Trophoblast cell (in vitro differentiated cells and primary cell): ENCODE measurements at regions not wholly inside any gene's neighbourhood (a gene's known extent, or its start where the extent isn't known, plus 50 kb on each side); places are given as distances from the start of the nearest gene placed in this dataset.

Experiments
- DNase-seq, 2 donors: peaks; one replicate each; pipeline ENCODE4 v3.0.0-alpha.2; 2016
- H2AFZ ChIP-seq: 2 replicates; pipeline ENCODE4 v1.6.1; 2013; ENCODE audit warnings: low read length, moderate library complexity, mild to moderate bottlenecking; ENCODE audit not compliant: insufficient read depth, poor library complexity
- H2AK5ac ChIP-seq: 2 replicates; pipeline ENCODE4 v1.6.1; 2013; ENCODE audit warnings: mild to moderate bottlenecking, low read length
- H2BK120ac ChIP-seq: 2 replicates; pipeline ENCODE4 v1.6.1; 2013; ENCODE audit warnings: low read length, mild to moderate bottlenecking, moderate library complexity; ENCODE audit not compliant: insufficient read depth, poor library complexity
- H2BK12ac ChIP-seq: 2 replicates; pipeline ENCODE4 v1.6.1; 2013; ENCODE audit warnings: mild to moderate bottlenecking, low read length, moderate library complexity
- H2BK5ac ChIP-seq: 2 replicates; pipeline ENCODE4 v1.6.1; 2013; ENCODE audit warnings: low read length, low read depth, moderate library complexity, mild to moderate bottlenecking; ENCODE audit not compliant: poor library complexity
- H3K14ac ChIP-seq: 2 replicates; pipeline ENCODE4 v1.6.1; 2013; ENCODE audit warnings: mild to moderate bottlenecking, low read length
- H3K18ac ChIP-seq: 2 replicates; pipeline ENCODE4 v1.6.1; 2013; ENCODE audit warnings: mild to moderate bottlenecking, low read length
- H3K23ac ChIP-seq: 2 replicates; pipeline ENCODE4 v1.6.1; 2013; ENCODE audit warnings: low read length
- H3K27ac ChIP-seq: 2 replicates; pipeline ENCODE4 v1.5.1; 2013; ENCODE audit warnings: low read depth, mild to moderate bottlenecking, inconsistent platforms, low read length, moderate library complexity
- H3K27me3 ChIP-seq: 2 replicates; pipeline ENCODE4 v1.6.1; 2013; ENCODE audit warnings: inconsistent platforms, mild to moderate bottlenecking, low read length, moderate library complexity; ENCODE audit not compliant: insufficient read depth
- H3K36me3 ChIP-seq, 2 experiments: 1 replicate in 1 of 2; 2 replicates in 1 of 2; pipeline ENCODE4 v1.6.1; 2013; ENCODE audit warnings: low read length in 2 of 2, mild to moderate bottlenecking in 2 of 2, moderate library complexity in 1 of 2; ENCODE audit not compliant: insufficient read depth in 2 of 2, control insufficient read depth in 1 of 2
- H3K4ac ChIP-seq: 2 replicates; pipeline ENCODE4 v1.6.1; 2013; ENCODE audit warnings: low read depth, mild to moderate bottlenecking, low read length, moderate library complexity
- H3K4me1 ChIP-seq, 2 experiments: 1 replicate in 1 of 2; 2 replicates in 1 of 2; pipeline ENCODE4 v1.6.1; 2013; ENCODE audit warnings: low read length in 2 of 2, mild to moderate bottlenecking in 2 of 2, moderate library complexity in 1 of 2; ENCODE audit not compliant: insufficient read depth in 2 of 2, control insufficient read depth in 1 of 2
- H3K4me2 ChIP-seq: 2 replicates; pipeline ENCODE4 v1.6.1; 2013; ENCODE audit warnings: inconsistent platforms, mild to moderate bottlenecking, low read length, moderate library complexity
- H3K4me3 ChIP-seq: 2 replicates; pipeline ENCODE4 v1.5.1; 2013; ENCODE audit warnings: mild to moderate bottlenecking, low read depth, low read length, inconsistent platforms
- H3K79me1 ChIP-seq: one replicate; pipeline ENCODE4 v1.6.1; 2013; ENCODE audit warnings: low read length
- H3K79me2 ChIP-seq: 2 replicates; pipeline ENCODE4 v1.6.1; 2013; ENCODE audit warnings: low read length, mild to moderate bottlenecking; ENCODE audit not compliant: control insufficient read depth, insufficient read depth, poor library complexity
- H3K9ac ChIP-seq: 2 replicates; pipeline ENCODE4 v1.6.1; 2013; ENCODE audit warnings: mild to moderate bottlenecking, low read length
- H3K9me3 ChIP-seq: 2 replicates; pipeline ENCODE4 v1.6.1; 2013; ENCODE audit warnings: low read depth, mild to moderate bottlenecking, control low read depth, inconsistent platforms, low read length; ENCODE audit not compliant: insufficient read depth
- H4K12ac ChIP-seq: 2 replicates; pipeline ENCODE4 v1.6.1; 2013; ENCODE audit warnings: low read depth, mild to moderate bottlenecking, low read length, moderate library complexity
- H4K8ac ChIP-seq: 2 replicates; pipeline ENCODE4 v1.6.1; 2013; ENCODE audit warnings: low read depth, mild to moderate bottlenecking, low read length, moderate library complexity
- H4K91ac ChIP-seq: one replicate; pipeline ENCODE4 v1.6.1; 2013; ENCODE audit warnings: low read depth, mild to moderate bottlenecking, low read length, moderate library complexity
- WGBS: extraction: QIAGEN DNeasy Blood & Tissue Kit; methylation state at CpG from one replicate; pipeline ENCODE4 v1.1.7; 2013; ENCODE audit warnings: missing lambda C conversion rate; ENCODE audit not compliant: insufficient read length, insufficient coverage; ENCODE audit errors: extremely low coverage; 5-methylcytosine and 5-hydroxymethylcytosine counted together

DNA sequence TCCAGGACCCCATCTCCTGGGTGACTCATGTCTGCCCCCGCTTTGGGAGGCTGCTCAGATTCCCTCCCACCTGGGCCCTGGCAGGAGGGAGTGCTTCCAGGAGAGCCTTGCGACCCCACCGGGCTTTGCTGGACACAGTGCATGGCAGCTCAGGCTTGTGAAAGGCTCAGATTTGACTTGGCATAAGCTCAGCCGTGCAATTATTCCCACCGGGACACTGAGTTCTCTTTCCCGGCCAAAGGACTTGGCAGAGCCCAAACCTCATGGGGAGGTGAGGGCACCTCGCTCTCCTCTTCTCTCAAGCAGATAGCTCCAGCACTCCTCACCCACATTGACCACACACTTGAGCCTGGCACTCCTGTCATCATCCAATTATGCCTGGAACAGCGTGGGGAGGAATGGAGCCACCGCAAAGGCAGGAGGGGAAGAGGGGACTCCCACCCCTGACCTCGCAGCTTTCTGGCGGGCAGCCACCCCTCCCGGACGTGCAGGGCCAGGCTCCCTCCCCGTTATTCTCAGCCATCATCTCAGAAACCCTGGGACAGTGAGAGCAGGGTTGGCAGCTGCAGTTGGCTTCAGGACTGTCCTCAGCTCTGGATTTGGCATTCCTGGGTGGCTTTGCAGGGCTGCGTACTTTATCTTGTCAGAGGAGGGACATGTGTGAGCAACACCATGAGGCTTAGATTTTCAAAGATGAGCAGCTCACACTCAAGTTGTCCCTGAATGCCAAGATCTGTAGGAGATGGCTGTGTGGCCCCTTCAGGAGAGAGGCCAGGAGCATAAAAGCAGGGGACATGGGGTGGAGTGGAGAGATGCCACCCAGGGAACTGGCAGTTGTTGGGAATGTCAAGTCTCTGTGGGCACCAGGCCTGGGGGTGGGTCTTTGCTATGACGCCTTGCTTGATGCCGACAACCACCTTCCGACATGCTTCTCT is 306.2 kb downstream of the TEX29 start:
- Histone ChIP-seq H3K4me3 (no peak overlapping the region), H3K36me3 (no peaks in the 10 kb centered on the region), H4K8ac (no peak overlapping the region), H3K4me2 (no peak overlapping the region), H3K4ac (no peak overlapping the region), H4K91ac (no peak overlapping the region), H2BK12ac (no peak overlapping the region), H3K23ac (no peak overlapping the region), H3K9me3 (peaks cover 7% of the 10 kb centered on the region), H2BK5ac (no peak overlapping the region), H3K27ac (no peak overlapping the region), H2AFZ (no peak overlapping the region), H2AK5ac (no peak overlapping the region), H3K14ac (no peak overlapping the region), H3K79me2 (no peaks in the 10 kb centered on the region), H3K79me1 (no peaks in the 10 kb centered on the region), H3K27me3 (no peaks in the 10 kb centered on the region), H3K18ac (no peak overlapping the region), H3K4me1 (no peaks in the 10 kb centered on the region), H4K12ac (no peak overlapping the region), H2BK120ac (no peak overlapping the region), H3K9ac (no peak overlapping the region)
- DNase-seq, result no peak
- no CpG with 5 or more reads among the region's 18 CpGs for WGBS

DNA sequence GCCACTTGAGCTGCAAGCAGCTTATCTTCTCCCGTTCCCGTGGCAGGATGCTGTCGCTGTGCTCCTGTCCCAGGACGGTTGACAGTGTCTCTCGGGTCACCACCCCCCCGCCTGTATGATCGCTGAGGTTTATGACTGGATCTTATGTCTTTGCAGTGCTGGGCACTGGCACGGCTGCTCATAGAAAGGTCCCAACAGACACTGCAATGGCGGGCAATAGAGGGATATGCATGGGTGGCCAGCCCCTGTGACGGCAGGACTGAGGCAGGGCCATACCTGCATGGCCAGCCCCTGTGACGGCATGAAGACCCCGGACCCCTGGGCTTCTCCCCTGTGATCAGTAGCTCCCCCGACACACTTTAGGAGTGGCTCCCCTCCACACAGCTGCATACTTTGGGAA is 307.2 kb downstream of the TEX29 start:
- no peak overlapping the region for H4K8ac ChIP-seq
- no peak overlapping the region for H3K27ac ChIP-seq
- no peak overlapping the region for H3K4ac ChIP-seq
- H3K36me3 ChIP-seq, result no peaks in the 10 kb centered on the region
- no peak overlapping the region for H3K4me2 ChIP-seq
- no peak overlapping the region for H4K12ac ChIP-seq
- no peak overlapping the region for H2BK120ac ChIP-seq
- H3K79me2 ChIP-seq, result no peaks in the 10 kb centered on the region
- H2BK5ac ChIP-seq, result no peak overlapping the region
- H2AK5ac ChIP-seq, result no peak overlapping the region
- no peak overlapping the region for H3K9ac ChIP-seq
- no peak overlapping the region for H4K91ac ChIP-seq
- H3K14ac ChIP-seq, result no peak overlapping the region
- H2AFZ ChIP-seq, result no peak overlapping the region
- H2BK12ac ChIP-seq, result no peak overlapping the region
- no peak overlapping the region for H3K18ac ChIP-seq
- no peaks in the 10 kb centered on the region for H3K4me1 ChIP-seq
- no peak overlapping the region for H3K23ac ChIP-seq
- H3K4me3 ChIP-seq, result peak overlapping the region; percentile 40
- H3K79me1 ChIP-seq, result no peaks in the 10 kb centered on the region
- H3K27me3 ChIP-seq, result no peaks in the 10 kb centered on the region
- peaks cover 4% of the 10 kb centered on the region for H3K9me3 ChIP-seq
- WGBS, result no CpG with 5 or more reads among the region's 13 CpGs
- no peak for DNase-seq

DNA sequence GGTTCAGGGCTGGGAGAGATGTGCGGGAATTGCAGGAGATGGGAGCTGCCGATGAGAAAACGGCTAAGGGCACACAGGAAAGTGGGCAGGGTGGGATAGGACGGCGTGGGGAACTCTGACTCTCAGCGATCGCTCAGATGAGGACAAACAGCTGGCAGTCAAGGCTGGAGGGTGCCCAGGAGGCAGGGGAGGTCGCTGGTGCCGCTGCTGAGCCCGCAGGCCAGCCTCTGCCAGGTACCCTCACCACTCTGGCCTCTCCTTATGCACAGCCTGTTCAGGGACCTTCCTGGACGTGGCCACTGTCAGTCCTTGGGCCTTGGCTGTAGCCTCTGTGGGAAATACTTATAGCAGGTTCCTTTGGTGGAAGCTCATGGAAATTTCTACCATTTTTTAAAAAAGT is 308.6 kb downstream of the TEX29 start:
- H3K4me3 ChIP-seq, result no peak overlapping the region
- no peak overlapping the region for H2AFZ ChIP-seq
- no peaks in the 10 kb centered on the region for H3K27me3 ChIP-seq
- no peak overlapping the region for H4K12ac ChIP-seq
- DNase-seq, result no peak
- no peak overlapping the region for H3K18ac ChIP-seq
- no peak overlapping the region for H2AK5ac ChIP-seq
- no peak overlapping the region for H3K14ac ChIP-seq
- peaks cover 4% of the 10 kb centered on the region for H3K9me3 ChIP-seq
- H2BK12ac ChIP-seq, result no peak overlapping the region
- H3K79me1 ChIP-seq, result no peaks in the 10 kb centered on the region
- H3K79me2 ChIP-seq, result no peaks in the 10 kb centered on the region
- H3K4me1 ChIP-seq, result no peaks in the 10 kb centered on the region
- no peak overlapping the region for H2BK5ac ChIP-seq
- no peak overlapping the region for H3K9ac ChIP-seq
- no peak overlapping the region for H2BK120ac ChIP-seq
- H4K91ac ChIP-seq, result no peak overlapping the region
- no peak overlapping the region for H3K23ac ChIP-seq
- H3K4ac ChIP-seq, result no peak overlapping the region
- H4K8ac ChIP-seq, result no peak overlapping the region
- no peaks in the 10 kb centered on the region for H3K36me3 ChIP-seq
- no CpG with 5 or more reads among the region's 11 CpGs for WGBS
- no peak overlapping the region for H3K4me2 ChIP-seq
- H3K27ac ChIP-seq, result no peak overlapping the region

DNA sequence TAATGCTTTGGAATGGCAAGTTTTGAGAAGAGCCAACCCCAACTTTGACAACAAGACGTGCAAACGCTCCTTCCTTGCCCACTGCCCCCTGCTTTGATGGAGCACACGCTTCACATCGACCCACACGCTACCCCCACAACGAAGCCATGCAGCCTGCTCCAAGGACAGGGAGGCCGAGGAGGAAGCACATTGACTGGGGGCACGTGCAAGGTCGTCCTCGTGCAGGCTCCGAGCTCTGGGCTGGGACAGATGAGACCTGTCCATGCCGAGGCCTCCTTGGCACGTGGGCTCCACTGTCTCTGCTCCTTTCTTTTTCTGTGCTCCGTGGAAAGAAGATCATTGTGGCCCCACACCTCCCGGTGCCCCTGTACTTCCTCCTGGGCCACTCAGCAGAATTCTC is 309.0 kb downstream of the TEX29 start:
- H3K4ac ChIP-seq, result no peak overlapping the region
- H3K27me3 ChIP-seq, result no peaks in the 10 kb centered on the region
- no CpG with 5 or more reads among the region's 15 CpGs for WGBS
- no peak overlapping the region for H2AK5ac ChIP-seq
- H3K9ac ChIP-seq, result no peak overlapping the region
- peak overlapping the region; percentile 37 for H3K4me3 ChIP-seq
- H3K14ac ChIP-seq, result no peak overlapping the region
- no peak overlapping the region for H2BK12ac ChIP-seq
- H4K12ac ChIP-seq, result no peak overlapping the region
- no peak for DNase-seq
- no peaks in the 10 kb centered on the region for H3K79me1 ChIP-seq
- H3K9me3 ChIP-seq, result peaks cover 4% of the 10 kb centered on the region
- no peak overlapping the region for H2BK120ac ChIP-seq
- no peak overlapping the region for H3K18ac ChIP-seq
- no peak overlapping the region for H4K8ac ChIP-seq
- no peaks in the 10 kb centered on the region for H3K79me2 ChIP-seq
- H3K4me1 ChIP-seq, result no peaks in the 10 kb centered on the region
- no peaks in the 10 kb centered on the region for H3K36me3 ChIP-seq
- no peak overlapping the region for H3K4me2 ChIP-seq
- no peak overlapping the region for H3K27ac ChIP-seq
- H2AFZ ChIP-seq, result no peak overlapping the region
- no peak overlapping the region for H4K91ac ChIP-seq
- no peak overlapping the region for H3K23ac ChIP-seq
- no peak overlapping the region for H2BK5ac ChIP-seq
